ENCODE measurements at regions not wholly inside any gene's neighbourhood (a gene's known extent, or its start where the extent isn't known, plus 50 kb on each side); places are given as distances from the start of the nearest gene placed in this dataset.
A peak's percentile ranks its signal among the peaks of the same experiment; 100 is the strongest.

- ATAC-seq, result peak in 1 of 2 donors; percentile 31
- intact Hi-C loops (cut with DNase I), result no loop called here
- H3K4me3 ChIP-seq (ENCODE audit: low read length), result no peak overlapping the region
- H3K9me3 ChIP-seq (ENCODE audit: control insufficient read depth, low read length), result no peaks in the 10 kb centered on the region
- no peak for DNase-seq
- H3K27me3 ChIP-seq (ENCODE audit: control insufficient read depth, insufficient read depth), result no peaks in the 10 kb centered on the region
- H3K27ac ChIP-seq (ENCODE audit: low read length), result no peak overlapping the region
- no peaks in the 10 kb centered on the region for H3K4me1 ChIP-seq (ENCODE audit: control insufficient read depth, insufficient read depth, low read length)
Observed at GRCh38 chr4:26127851-26128337, 192.9 kb upstream of the RBPJ start.

GRCh38 chr4:26130173-26130572, 190.6 kb upstream of the RBPJ start:
- ATAC-seq, result no peak
- intact Hi-C loops (cut with DNase I), result no loop called here
- H3K27ac ChIP-seq (ENCODE audit: low read length), result no peak overlapping the region
- no peak overlapping the region for H3K4me3 ChIP-seq (ENCODE audit: low read length)
- no peaks in the 10 kb centered on the region for H3K9me3 ChIP-seq (ENCODE audit: control insufficient read depth, low read length)
- H3K27me3 ChIP-seq (ENCODE audit: control insufficient read depth, insufficient read depth), result no peaks in the 10 kb centered on the region
- no peak for DNase-seq
- H3K4me1 ChIP-seq (ENCODE audit: control insufficient read depth, insufficient read depth, low read length), result no peaks in the 10 kb centered on the region
- WGBS, result 91% methylated on average over 7 of the region's 7 CpGs

- DNase-seq (no peak), ATAC-seq (no peak)
- H3K4me3 ChIP-seq (ENCODE audit: low read length), result no peak overlapping the region
- 78% methylated on average over 11 of the region's 11 CpGs for WGBS
- intact Hi-C loops (cut with DNase I), result no loop called here
- H3K27ac ChIP-seq (ENCODE audit: low read length), result no peak overlapping the region
- no peaks in the 10 kb centered on the region for H3K9me3 ChIP-seq (ENCODE audit: control insufficient read depth, low read length)
- no peaks in the 10 kb centered on the region for H3K27me3 ChIP-seq (ENCODE audit: control insufficient read depth, insufficient read depth)
- H3K4me1 ChIP-seq (ENCODE audit: control insufficient read depth, insufficient read depth, low read length), result no peaks in the 10 kb centered on the region
Observed at GRCh38 chr4:26130841-26131432, 189.9 kb upstream of the RBPJ start.

GRCh38 chr4:26131711-26132110, 189.1 kb upstream of the RBPJ start:
- ATAC-seq, result no peak
- DNase-seq, result no peak
- H3K27me3 ChIP-seq (ENCODE audit: control insufficient read depth, insufficient read depth), result no peaks in the 10 kb centered on the region
- intact Hi-C loops (cut with DNase I), result no loop called here
- no peaks in the 10 kb centered on the region for H3K4me1 ChIP-seq (ENCODE audit: control insufficient read depth, insufficient read depth, low read length)
- H3K9me3 ChIP-seq (ENCODE audit: control insufficient read depth, low read length), result no peaks in the 10 kb centered on the region
- WGBS, result 82% methylated on average over 6 of the region's 6 CpGs
- no peak overlapping the region for H3K27ac ChIP-seq (ENCODE audit: low read length)
- no peak overlapping the region for H3K4me3 ChIP-seq (ENCODE audit: low read length)

- WGBS, result 86% methylated on average over 6 of the region's 6 CpGs
- DNase-seq, result no peak
- Histone ChIP-seq H3K9me3 (ENCODE audit: control insufficient read depth, low read length) (no peaks in the 10 kb centered on the region), H3K4me3 (ENCODE audit: low read length) (no peak overlapping the region), H3K27me3 (ENCODE audit: control insufficient read depth, insufficient read depth) (no peaks in the 10 kb centered on the region), H3K27ac (ENCODE audit: low read length) (no peak overlapping the region), H3K4me1 (ENCODE audit: control insufficient read depth, insufficient read depth, low read length) (no peaks in the 10 kb centered on the region)
- intact Hi-C loops (cut with DNase I), result no loop called here
- no peak for ATAC-seq
Observed at GRCh38 chr4:26132858-26133257, 188.0 kb upstream of the RBPJ start.

GRCh38 chr4:26133840-26134239, 187.0 kb upstream of the RBPJ start:
- no peaks in the 10 kb centered on the region for H3K27me3 ChIP-seq (ENCODE audit: control insufficient read depth, insufficient read depth)
- no peaks in the 10 kb centered on the region for H3K9me3 ChIP-seq (ENCODE audit: control insufficient read depth, low read length)
- H3K4me3 ChIP-seq (ENCODE audit: low read length), result no peak overlapping the region
- DNase-seq, result no peak
- WGBS, result 87% methylated on average over 2 of the region's 2 CpGs
- no peak overlapping the region for H3K27ac ChIP-seq (ENCODE audit: low read length)
- intact Hi-C loops (cut with DNase I), result no loop called here
- H3K4me1 ChIP-seq (ENCODE audit: control insufficient read depth, insufficient read depth, low read length), result no peaks in the 10 kb centered on the region
- no peak for ATAC-seq

GRCh38 chr4:26135331-26135730, 185.5 kb upstream of the RBPJ start:
- intact Hi-C loops (cut with DNase I), result no loop called here
- H3K27me3 ChIP-seq (ENCODE audit: control insufficient read depth, insufficient read depth), result no peaks in the 10 kb centered on the region
- H3K9me3 ChIP-seq (ENCODE audit: control insufficient read depth, low read length), result no peaks in the 10 kb centered on the region
- no peak overlapping the region for H3K27ac ChIP-seq (ENCODE audit: low read length)
- H3K4me1 ChIP-seq (ENCODE audit: control insufficient read depth, insufficient read depth, low read length), result no peaks in the 10 kb centered on the region
- ATAC-seq (no peak), DNase-seq (no peak)
- no peak overlapping the region for H3K4me3 ChIP-seq (ENCODE audit: low read length)
- WGBS, result 81% methylated on average over 4 of the region's 4 CpGs

GRCh38 chr4:26136615-26137014, 184.2 kb upstream of the RBPJ start:
- DNase-seq (no peak), ATAC-seq (no peak)
- H3K27me3 ChIP-seq (ENCODE audit: control insufficient read depth, insufficient read depth), result no peaks in the 10 kb centered on the region
- no peaks in the 10 kb centered on the region for H3K4me1 ChIP-seq (ENCODE audit: control insufficient read depth, insufficient read depth, low read length)
- H3K4me3 ChIP-seq (ENCODE audit: low read length), result no peak overlapping the region
- no peaks in the 10 kb centered on the region for H3K9me3 ChIP-seq (ENCODE audit: control insufficient read depth, low read length)
- no peak overlapping the region for H3K27ac ChIP-seq (ENCODE audit: low read length)
- WGBS, result 90% methylated on average over 2 of the region's 2 CpGs
- intact Hi-C loops (cut with DNase I), result no loop called here

- H3K9me3 ChIP-seq (ENCODE audit: control insufficient read depth, low read length), result no peaks in the 10 kb centered on the region
- 91% methylated on average over 5 of the region's 5 CpGs for WGBS
- no peak overlapping the region for H3K27ac ChIP-seq (ENCODE audit: low read length)
- ATAC-seq (no peak), DNase-seq (no peak)
- H3K4me1 ChIP-seq (ENCODE audit: control insufficient read depth, insufficient read depth, low read length), result no peaks in the 10 kb centered on the region
- no peak overlapping the region for H3K4me3 ChIP-seq (ENCODE audit: low read length)
- intact Hi-C loops (cut with DNase I), result no loop called here
- no peaks in the 10 kb centered on the region for H3K27me3 ChIP-seq (ENCODE audit: control insufficient read depth, insufficient read depth)
Observed at GRCh38 chr4:26137288-26137687, 183.5 kb upstream of the RBPJ start.

- no peak overlapping the region for H3K4me3 ChIP-seq (ENCODE audit: low read length)
- no peaks in the 10 kb centered on the region for H3K9me3 ChIP-seq (ENCODE audit: control insufficient read depth, low read length)
- no peaks in the 10 kb centered on the region for H3K27me3 ChIP-seq (ENCODE audit: control insufficient read depth, insufficient read depth)
- WGBS, result 92% methylated on average over 4 of the region's 4 CpGs
- H3K4me1 ChIP-seq (ENCODE audit: control insufficient read depth, insufficient read depth, low read length), result no peaks in the 10 kb centered on the region
- intact Hi-C loops (cut with DNase I), result no loop called here
- H3K27ac ChIP-seq (ENCODE audit: low read length), result no peak overlapping the region
- no peak for DNase-seq
- no peak for ATAC-seq
Observed at GRCh38 chr4:26139310-26139924, 181.4 kb upstream of the RBPJ start.

- no peak for ATAC-seq
- Histone ChIP-seq H3K4me1 (ENCODE audit: control insufficient read depth, insufficient read depth, low read length) (no peaks in the 10 kb centered on the region), H3K9me3 (ENCODE audit: control insufficient read depth, low read length) (no peaks in the 10 kb centered on the region), H3K27me3 (ENCODE audit: control insufficient read depth, insufficient read depth) (no peaks in the 10 kb centered on the region), H3K27ac (ENCODE audit: low read length) (no peak overlapping the region), H3K4me3 (ENCODE audit: low read length) (no peak overlapping the region)
- no peak for DNase-seq
- intact Hi-C loops (cut with DNase I), result no loop called here
- 81% methylated on average over 8 of the region's 8 CpGs for WGBS
Observed at GRCh38 chr4:26140150-26140898, 180.5 kb upstream of the RBPJ start.
